H1 (cell line): ENCODE measurements at regions not wholly inside any gene's neighbourhood (a gene's known extent, or its start where the extent isn't known, plus 50 kb on each side); places are given as distances from the start of the nearest gene placed in this dataset.
"Not testable (repeated sequence)": the region's sequence is repeated elsewhere in the genome, so short reads cannot be mapped to it uniquely, and the experiment has no call there.

Source experiments
- CTCF ChIA-PET: fragments of 300-600 bp; sonication (Branson Sonifier 250); formaldehyde crosslinking; loops from one replicate; lab custom pipeline; 2021; ENCODE audit not compliant: partially characterized antibody; lab: Charles Lee
- POLR2A ChIA-PET: fragments of 300-600 bp; sonication (Branson Sonifier 250); formaldehyde crosslinking; loops from one replicate; lab custom pipeline; 2021; ENCODE audit warnings: inconsistent platforms; ENCODE audit not compliant: partially characterized antibody; lab: Charles Lee
- DNase-seq, 2 experiments: peaks; one replicate each; pipeline versions ENCODE4 v3.0.0 to v3.0.0-alpha.2; 2010 to 2022; ENCODE audit warnings: low spot score in 2 of 2, low read depth in 1 of 2, mixed read lengths in 1 of 2
- FAIRE-seq: peaks from 2 replicates; lab custom pipeline; 2011; peaks lifted over from hg19 to GRCh38; lab: Jason Lieb, UNC
- H2AFZ ChIP-seq: 2 replicates; pipeline ENCODE4 v1.8.1; 2012; ENCODE audit warnings: low read length, inconsistent platforms
- H2AK5ac ChIP-seq: 2 replicates; pipeline ENCODE4 v1.6.1; 2013; ENCODE audit warnings: low read depth, low read length
- H2BK120ac ChIP-seq: replicated peaks from 2 replicates; pipeline ENCODE3; 2013; ENCODE audit warnings: low read depth, low read length, inconsistent platforms
- H2BK12ac ChIP-seq: 2 replicates; pipeline ENCODE4 v1.6.1; 2013; ENCODE audit warnings: low read depth, low read length
- H2BK15ac ChIP-seq: 2 replicates; pipeline ENCODE4 v1.6.1; 2013; ENCODE audit warnings: low read length
- H2BK20ac ChIP-seq: 2 replicates; pipeline ENCODE4 v1.6.1; 2013; ENCODE audit warnings: low read length
- H2BK5ac ChIP-seq: 2 replicates; pipeline ENCODE4 v1.6.1; 2013; ENCODE audit warnings: low read depth, low read length
- H3K14ac ChIP-seq: 2 replicates; pipeline ENCODE4 v1.6.1; 2013; ENCODE audit warnings: inconsistent platforms; ENCODE audit not compliant: insufficient read length
- H3K18ac ChIP-seq: 2 replicates; pipeline ENCODE4 v1.6.1; 2013; ENCODE audit warnings: low read length; ENCODE audit errors: extremely low read depth
- H3K23ac ChIP-seq: 2 replicates; pipeline ENCODE4 v1.6.1; 2013; ENCODE audit warnings: inconsistent platforms; ENCODE audit not compliant: insufficient read length
- H3K23me2 ChIP-seq: 2 replicates; pipeline ENCODE4 v1.6.1; 2013; ENCODE audit warnings: low read depth, low read length
- H3K27ac ChIP-seq: 2 replicates; pipeline ENCODE4 v1.6.1; 2011; ENCODE audit warnings: low read depth, low read length, inconsistent platforms
- H3K27me3 ChIP-seq, 4 experiments: replicated peaks in 1 of 4; 1 replicate in 1 of 4; 2 replicates in 3 of 4; pipeline versions ENCODE4 v1.6.1 to v1.8.1; 2011 to 2013; ENCODE audit warnings: low read length in 3 of 4, mild to moderate bottlenecking in 3 of 4, inconsistent platforms in 2 of 4, mixed read lengths in 2 of 4, moderate library complexity in 1 of 4; ENCODE audit not compliant: control insufficient read depth in 3 of 4, insufficient read depth in 3 of 4; ENCODE audit errors: extremely low read depth in 1 of 4
- H3K36me3 ChIP-seq, 4 experiments: 2 replicates each; pipeline versions ENCODE4 v1.6.1 to v1.8.1; 2011 to 2013; ENCODE audit warnings: mild to moderate bottlenecking in 4 of 4, low read length in 3 of 4, moderate library complexity in 2 of 4, control low read depth in 1 of 4, inconsistent platforms in 1 of 4; ENCODE audit not compliant: insufficient read depth in 4 of 4, control insufficient read depth in 2 of 4
- H3K4ac ChIP-seq: replicated peaks from 2 replicates; pipeline ENCODE3; 2013; ENCODE audit warnings: low read length, low read depth, mixed read lengths, inconsistent platforms; ENCODE audit not compliant: insufficient read length
- H3K4me1 ChIP-seq, 4 experiments: replicated peaks in 1 of 4; 1 replicate in 1 of 4; 2 replicates in 3 of 4; pipeline versions ENCODE4 v1.6.1 to v1.8.1; 2011 to 2013; ENCODE audit warnings: low read length in 3 of 4, inconsistent platforms in 2 of 4, mixed read lengths in 1 of 4; ENCODE audit not compliant: insufficient read depth in 4 of 4, control insufficient read depth in 3 of 4
- H3K4me2 ChIP-seq, 2 experiments: 2 replicates each; pipeline versions ENCODE4 v1.6.1 to v1.8.1; 2011 to 2013; ENCODE audit warnings: low read depth in 2 of 2, low read length in 2 of 2, control low read depth in 1 of 2, inconsistent platforms in 1 of 2, mild to moderate bottlenecking in 1 of 2; ENCODE audit not compliant: insufficient read depth in 1 of 2
- H3K4me3 ChIP-seq, 4 experiments: fragments of 200-600, 300-600 bp in 1 of 4; sonication (generic), shearing (Covaris generic), sonication (Bioruptor Twin) in 1 of 4; 2 replicates each; pipeline versions ENCODE4 v1.5.1 to v1.8.1; 2011 to 2016; ENCODE audit warnings: low read length in 4 of 4, low read depth in 3 of 4, control low read depth in 2 of 4, inconsistent platforms in 2 of 4, mild to moderate bottlenecking in 2 of 4, mixed read lengths in 1 of 4, moderate library complexity in 1 of 4; ENCODE audit not compliant: insufficient read depth in 2 of 4; ENCODE audit errors: extremely low read depth in 1 of 4
- H3K56ac ChIP-seq: replicated peaks from 2 replicates; pipeline ENCODE3; 2013; ENCODE audit warnings: low read depth, mild to moderate bottlenecking, mixed read lengths, low read length, inconsistent platforms; ENCODE audit not compliant: insufficient read length
- H3K79me1 ChIP-seq: 2 replicates; pipeline ENCODE4 v1.6.1; 2013; ENCODE audit warnings: low read depth, low read length, control low read depth
- H3K79me2 ChIP-seq, 2 experiments: 2 replicates each; pipeline versions ENCODE4 v1.6.1 to v1.8.1; 2012 to 2013; ENCODE audit warnings: low read length in 2 of 2, mild to moderate bottlenecking in 2 of 2, inconsistent platforms in 1 of 2; ENCODE audit not compliant: insufficient read depth in 2 of 2, control insufficient read depth in 1 of 2
- H3K9ac ChIP-seq, 4 experiments: replicated peaks in 1 of 4; 1 replicate in 1 of 4; 2 replicates in 3 of 4; pipeline versions ENCODE4 v1.6.1 to v1.8.1; 2011 to 2013; ENCODE audit warnings: low read depth in 3 of 4, low read length in 3 of 4, control low read depth in 2 of 4, mild to moderate bottlenecking in 2 of 4, moderate library complexity in 2 of 4, inconsistent platforms in 1 of 4; ENCODE audit errors: extremely low read depth in 1 of 4
- H3K9me3 ChIP-seq, 2 experiments: 2 replicates each; pipeline versions ENCODE4 v1.6.1 to v1.8.1; 2012 to 2013; ENCODE audit warnings: mild to moderate bottlenecking in 2 of 2, moderate library complexity in 2 of 2, control low read depth in 1 of 2, inconsistent platforms in 1 of 2, low read depth in 1 of 2, low read length in 1 of 2, mixed read lengths in 1 of 2; ENCODE audit not compliant: insufficient read depth in 2 of 2
- H4K20me1 ChIP-seq, 2 experiments: replicated peaks in 1 of 2; 2 replicates each; pipeline versions ENCODE3 to v1.8.1; 2011 to 2013; ENCODE audit warnings: inconsistent platforms in 2 of 2, low read length in 2 of 2, mild to moderate bottlenecking in 1 of 2; ENCODE audit not compliant: insufficient read depth in 2 of 2, control insufficient read depth in 1 of 2
- H4K5ac ChIP-seq: 2 replicates; pipeline ENCODE4 v1.6.1; 2013; ENCODE audit warnings: low read length, low read depth, mixed read lengths, inconsistent platforms; ENCODE audit not compliant: insufficient read length
- H4K8ac ChIP-seq: 2 replicates; pipeline ENCODE4 v1.8.0; 2013; ENCODE audit warnings: mild to moderate bottlenecking, moderate library complexity, low read length, inconsistent platforms; ENCODE audit not compliant: insufficient read depth; ENCODE audit errors: extremely low read depth
- H4K91ac ChIP-seq: replicated peaks from 2 replicates; pipeline ENCODE3; 2013; ENCODE audit warnings: low read length, mixed read lengths, inconsistent platforms; ENCODE audit not compliant: insufficient read length
- WGBS, 2 experiments: shearing (Covaris generic) in 1 of 2; methylation state at CpG; one replicate each; pipeline versions ENCODE4 v1.1.6 to v1.1.7; 2013 to 2015; ENCODE audit warnings: low lambda C conversion rate in 2 of 2, mixed read lengths in 2 of 2, inconsistent platforms in 1 of 2, low coverage in 1 of 2, missing lambda C conversion rate in 1 of 2; ENCODE audit not compliant: insufficient replicate concordance in 2 of 2, insufficient coverage in 1 of 2, insufficient read length in 1 of 2; ENCODE audit errors: extremely low coverage in 1 of 2, missing lambda C conversion rate in 1 of 2; 5-methylcytosine and 5-hydroxymethylcytosine counted together

- H2BK12ac ChIP-seq, H2BK20ac ChIP-seq, H2BK5ac ChIP-seq, H3K27ac ChIP-seq, H2BK15ac ChIP-seq, H3K36me3 ChIP-seq, H3K4me1 ChIP-seq, H2BK120ac ChIP-seq, H3K23ac ChIP-seq, H4K8ac ChIP-seq, H3K27me3 ChIP-seq, H3K14ac ChIP-seq, H3K4me2 ChIP-seq, H3K4me3 ChIP-seq, H3K9ac ChIP-seq, H3K18ac ChIP-seq, H4K91ac ChIP-seq, H3K23me2 ChIP-seq, H2AFZ ChIP-seq, H3K9me3 ChIP-seq, H3K4ac ChIP-seq, H4K5ac ChIP-seq, H3K79me2 ChIP-seq, H3K79me1 ChIP-seq, H3K56ac ChIP-seq, H2AK5ac ChIP-seq, DNase-seq, CTCF ChIA-PET, FAIRE-seq, H4K20me1 ChIP-seq: not testable (repeated sequence)
- POLR2A ChIA-PET = interaction anchor here (0.6 kb wide), 1 partner anchor 1790 kb away, joined by 3 read pairs; no protein-coding TSS in a partner anchor
- 89% methylated on average over 7 of the region's 7 CpGs; no CpG with 5 or more reads in 1 of the 2 experiments for WGBS, 2 experiments
Measured at GRCh38 chr1:213711833-213712490, 275.8 kb upstream of the PROX1 start.
